Keratinocyte (primary cell): ENCODE measurements at regions not wholly inside any gene's neighbourhood (a gene's known extent, or its start where the extent isn't known, plus 50 kb on each side); places are given as distances from the start of the nearest gene placed in this dataset.

Experiments
- DNase-seq: peaks from one replicate; pipeline ENCODE4 v3.0.0-alpha.2; 2011; ENCODE audit warnings: low read depth, missing footprints, low spot score
- FAIRE-seq: peaks from 2 replicates; lab custom pipeline; 2011; peaks lifted over from hg19 to GRCh38; lab: Jason Lieb, UNC
- H2AFZ ChIP-seq: 2 replicates; pipeline ENCODE4 v1.6.0; 2012; ENCODE audit warnings: low read length, control low read depth, inconsistent platforms; ENCODE audit not compliant: control insufficient read depth
- H3K27ac ChIP-seq: 2 replicates; pipeline ENCODE4 v1.5.1; 2011; ENCODE audit warnings: low read length; ENCODE audit not compliant: control insufficient read depth, insufficient read depth
- H3K27me3 ChIP-seq: 3 replicates; pipeline ENCODE4 v1.6.0; 2011; ENCODE audit warnings: low read length; ENCODE audit not compliant: control insufficient read depth, insufficient read depth; ENCODE audit errors: extremely low read depth
- H3K36me3 ChIP-seq, 2 experiments: 2 replicates in 1 of 2; 3 replicates in 1 of 2; pipeline ENCODE4 v1.5.1; 2011; ENCODE audit warnings: low read length in 2 of 2, mild to moderate bottlenecking in 1 of 2; ENCODE audit not compliant: control insufficient read depth in 2 of 2, insufficient read depth in 2 of 2; ENCODE audit errors: extremely low read depth in 1 of 2
- H3K4me1 ChIP-seq: 3 replicates; pipeline ENCODE4 v1.5.1; 2011; ENCODE audit warnings: low read length; ENCODE audit not compliant: control insufficient read depth, insufficient read depth; ENCODE audit errors: extremely low read depth
- H3K4me2 ChIP-seq: 3 replicates; pipeline ENCODE4 v1.6.0; 2011; ENCODE audit warnings: low read depth, low read length; ENCODE audit not compliant: control insufficient read depth, insufficient read depth; ENCODE audit errors: extremely low read depth
- H3K4me3 ChIP-seq, 3 experiments: fragments of 200-600 bp in 1 of 3; sonication (generic) in 1 of 3; 2 replicates in 2 of 3; 3 replicates in 1 of 3; pipeline ENCODE4 v1.5.1; 2011 to 2016; ENCODE audit warnings: low read length in 3 of 3, mild to moderate bottlenecking in 3 of 3, control low read depth in 2 of 3, inconsistent platforms in 1 of 3, low read depth in 1 of 3, mixed read lengths in 1 of 3, mixed run types in 1 of 3, moderate library complexity in 1 of 3; ENCODE audit not compliant: control insufficient read depth in 2 of 3, insufficient read depth in 2 of 3; ENCODE audit errors: extremely low read depth in 1 of 3
- H3K79me2 ChIP-seq: 2 replicates; pipeline ENCODE4 v1.6.0; 2012; ENCODE audit warnings: low read length; ENCODE audit not compliant: control insufficient read depth, insufficient read depth
- H3K9ac ChIP-seq: 3 replicates; pipeline ENCODE4 v1.6.0; 2011; ENCODE audit warnings: low read length; ENCODE audit not compliant: control insufficient read depth, insufficient read depth; ENCODE audit errors: extremely low read depth
- H3K9me1 ChIP-seq: 3 replicates; pipeline ENCODE4 v1.6.0; 2011; ENCODE audit warnings: low read length; ENCODE audit not compliant: control insufficient read depth, insufficient read depth; ENCODE audit errors: extremely low read depth
- H3K9me3 ChIP-seq: 2 replicates; pipeline ENCODE4 v1.5.1; 2012; ENCODE audit warnings: low read depth, low read length; ENCODE audit not compliant: control insufficient read depth
- H4K20me1 ChIP-seq: 3 replicates; pipeline ENCODE4 v1.6.0; 2011; ENCODE audit warnings: low read length; ENCODE audit not compliant: control insufficient read depth, insufficient read depth; ENCODE audit errors: extremely low read depth
- CTCF ChIP-seq, 3 experiments: IDR thresholded peaks in 1 of 3; conservative IDR thresholded peaks in 1 of 3; optimal IDR thresholded peaks in 1 of 3; 2 replicates in 2 of 3; 3 replicates in 1 of 3; pipeline versions ENCODE3 to v1.5.1; 2011; ENCODE audit warnings: low read length in 3 of 3, mild to moderate bottlenecking in 3 of 3, moderate library complexity in 2 of 3, control low read depth in 1 of 3, inconsistent platforms in 1 of 3; ENCODE audit not compliant: insufficient read depth in 2 of 3; ENCODE audit errors: extremely low read depth in 1 of 3
- EZH2 ChIP-seq: IDR thresholded peaks from one replicate; pipeline ENCODE4 v1.6.1; 2012; ENCODE audit warnings: inconsistent platforms, mild to moderate bottlenecking, low read length, moderate library complexity
- dilution Hi-C: fragments of 300-500 bp; cut with MboI; formaldehyde crosslinking; loops from one replicate; pipeline ENCODE4 v1.7.0; 2020; ENCODE audit warnings: low sequenced_read_pairs; ENCODE audit not compliant: extremely low pct_ligation_motif_present

- H3K4me2 ChIP-seq, result no peak overlapping the region
These were observed 108.1 kb downstream of the FZD1 start for GRCh38 chr7:91372323-91372722.

GRCh38 chr7:91373111-91373800 is 109.0 kb downstream of the FZD1 start:
- no peak overlapping the region for H3K27ac ChIP-seq
- DNase-seq (no peak), FAIRE-seq (no peak)
- H4K20me1 ChIP-seq, result no peaks in the 10 kb centered on the region
- no peaks in the 10 kb centered on the region for H3K9me3 ChIP-seq
- TF ChIP-seq EZH2 (no peak), CTCF (optimal IDR thresholded peaks at IDR 0.05 in 1 of 3, IDR thresholded peaks at IDR 0.05 in 1 of 3, conservative IDR thresholded peaks at IDR 0.05 in 1 of 3; ENCODE audit: extremely low read depth in 1 of 3, insufficient read depth in 2 of 3, low read length in 3 of 3) (no peak)
- no peaks in the 10 kb centered on the region for H3K9me1 ChIP-seq
- dilution Hi-C loops, result no loop called here
- H3K4me3 ChIP-seq, result no peak overlapping the region
- H3K4me1 ChIP-seq, result no peaks in the 10 kb centered on the region
- H3K27me3 ChIP-seq, result no peaks in the 10 kb centered on the region
- no peak overlapping the region for H3K4me2 ChIP-seq
- H2AFZ ChIP-seq, result no peak overlapping the region
- no peaks in the 10 kb centered on the region for H3K36me3 ChIP-seq
- no peak overlapping the region for H3K9ac ChIP-seq
- no peaks in the 10 kb centered on the region for H3K79me2 ChIP-seq

More at GRCh38 chr7:91372323-91372722, 108.1 kb downstream of the FZD1 start:
- dilution Hi-C loops, result no loop called here
- FAIRE-seq (no peak), DNase-seq (no peak)
- Histone ChIP-seq H2AFZ (no peak overlapping the region), H3K4me3 (no peak overlapping the region), H3K79me2 (no peaks in the 10 kb centered on the region), H3K27me3 (no peaks in the 10 kb centered on the region), H3K9me1 (no peaks in the 10 kb centered on the region), H3K36me3 (no peaks in the 10 kb centered on the region), H3K4me1 (no peaks in the 10 kb centered on the region), H3K9me3 (no peaks in the 10 kb centered on the region), H3K27ac (no peak overlapping the region), H3K9ac (no peak overlapping the region), H4K20me1 (no peaks in the 10 kb centered on the region)
- no peak for TF ChIP-seq CTCF (optimal IDR thresholded peaks at IDR 0.05 in 1 of 3, IDR thresholded peaks at IDR 0.05 in 1 of 3, conservative IDR thresholded peaks at IDR 0.05 in 1 of 3; ENCODE audit: extremely low read depth in 1 of 3, insufficient read depth in 2 of 3, low read length in 3 of 3)
- TF ChIP-seq EZH2, result no peak
